ENCODE measurements at regions not wholly inside any gene's neighbourhood (a gene's known extent, or its start where the extent isn't known, plus 50 kb on each side); places are given as distances from the start of the nearest gene placed in this dataset.

- Histone ChIP-seq H3K9ac (ENCODE audit: low read length) (no peak overlapping the region), H3K4me1 (ENCODE audit: control insufficient read depth, insufficient read depth, low read depth, low read length) (peaks cover 2% of the 10 kb centered on the region), H4K91ac (ENCODE audit: low read length) (no peak overlapping the region), H3K79me1 (replicated peaks; ENCODE audit: low read length, poor library complexity, severe bottlenecking) (no peaks in the 10 kb centered on the region), H2AK5ac (ENCODE audit: low read length, severe bottlenecking) (no peak overlapping the region), H3K36me3 (ENCODE audit: control insufficient read depth in 1 of 2, insufficient read depth in 2 of 2, low read depth in 1 of 2, low read length in 2 of 2) (no peaks in the 10 kb centered on the region), H3K27me3 (ENCODE audit: control insufficient read depth in 1 of 2, insufficient read depth in 1 of 2, low read length in 2 of 2) (no peaks in the 10 kb centered on the region), H3K18ac (ENCODE audit: low read depth in 1 of 2, low read length in 2 of 2) (no peak overlapping the region), H3K23ac (ENCODE audit: low read length in 2 of 2) (no peak overlapping the region), H2BK15ac (ENCODE audit: low read depth, poor library complexity, severe bottlenecking) (no peak overlapping the region), H2AFZ (ENCODE audit: low read depth, low read length) (no peak overlapping the region), H3K9me3 (ENCODE audit: control insufficient read depth, low read length) (no peaks in the 10 kb centered on the region), H3K27ac (ENCODE audit: low read length, poor library complexity, severe bottlenecking) (no peak overlapping the region), H2BK12ac (ENCODE audit: low read length in 2 of 2) (no peak overlapping the region), H3K4me2 (ENCODE audit: low read length, poor library complexity, severe bottlenecking) (no peak overlapping the region), H3K14ac (ENCODE audit: low read length in 2 of 2) (no peak overlapping the region), H2BK5ac (ENCODE audit: low read depth, low read length, poor library complexity, severe bottlenecking) (no peak overlapping the region), H4K8ac (ENCODE audit: low read length) (no peak overlapping the region), H2BK120ac (ENCODE audit: low read depth, low read length) (no peak overlapping the region), H3K4me3 (ENCODE audit: insufficient read depth in 1 of 2, low read depth in 1 of 2, low read length in 2 of 2) (no peak overlapping the region), H3K4ac (ENCODE audit: low read depth in 1 of 2, low read length in 2 of 2) (no peak overlapping the region)
- WGBS, result 94% methylated on average over 2 of the region's 2 CpGs
- DNase-seq, result no peak
Measured at GRCh38 chr1:56334047-56334446, 245.3 kb downstream of the PLPP3 start.

- Histone ChIP-seq H3K4me3 (ENCODE audit: insufficient read depth in 1 of 2, low read depth in 1 of 2, low read length in 2 of 2) (no peak overlapping the region), H3K18ac (ENCODE audit: low read depth in 1 of 2, low read length in 2 of 2) (no peak overlapping the region), H3K27ac (ENCODE audit: low read length, poor library complexity, severe bottlenecking) (no peak overlapping the region), H3K9ac (ENCODE audit: low read length) (no peak overlapping the region), H2BK120ac (ENCODE audit: low read depth, low read length) (no peak overlapping the region), H3K79me1 (replicated peaks; ENCODE audit: low read length, poor library complexity, severe bottlenecking) (no peaks in the 10 kb centered on the region), H2BK15ac (ENCODE audit: low read depth, poor library complexity, severe bottlenecking) (no peak overlapping the region), H3K4me2 (ENCODE audit: low read length, poor library complexity, severe bottlenecking) (no peak overlapping the region), H3K23ac (ENCODE audit: low read length in 2 of 2) (no peak overlapping the region), H4K91ac (ENCODE audit: low read length) (no peak overlapping the region), H2BK12ac (ENCODE audit: low read length in 2 of 2) (no peak overlapping the region), H3K4me1 (ENCODE audit: control insufficient read depth, insufficient read depth, low read depth, low read length) (peaks cover 4% of the 10 kb centered on the region), H3K14ac (ENCODE audit: low read length in 2 of 2) (no peak overlapping the region), H3K4ac (ENCODE audit: low read depth in 1 of 2, low read length in 2 of 2) (no peak overlapping the region), H2AK5ac (ENCODE audit: low read length, severe bottlenecking) (no peak overlapping the region), H4K8ac (ENCODE audit: low read length) (no peak overlapping the region), H3K27me3 (ENCODE audit: control insufficient read depth in 1 of 2, insufficient read depth in 1 of 2, low read length in 2 of 2) (no peaks in the 10 kb centered on the region), H3K36me3 (ENCODE audit: control insufficient read depth in 1 of 2, insufficient read depth in 2 of 2, low read depth in 1 of 2, low read length in 2 of 2) (no peaks in the 10 kb centered on the region), H2AFZ (ENCODE audit: low read depth, low read length) (no peak overlapping the region), H3K9me3 (ENCODE audit: control insufficient read depth, low read length) (no peaks in the 10 kb centered on the region), H2BK5ac (ENCODE audit: low read depth, low read length, poor library complexity, severe bottlenecking) (no peak overlapping the region)
- WGBS, result 100% methylated on average over 2 of the region's 2 CpGs
- no peak for DNase-seq
Measured at GRCh38 chr1:56333461-56333860, 245.9 kb downstream of the PLPP3 start.

GRCh38 chr1:56331892-56332567 lies 247.3 kb downstream of the PLPP3 start:
- H4K91ac ChIP-seq (ENCODE audit: low read length), result no peak overlapping the region
- no peak overlapping the region for H2AK5ac ChIP-seq (ENCODE audit: low read length, severe bottlenecking)
- H3K79me1 ChIP-seq (replicated peaks; ENCODE audit: low read length, poor library complexity, severe bottlenecking), result no peaks in the 10 kb centered on the region
- peak overlapping the region in 1 of 2 experiments; percentile 88 for H2BK12ac ChIP-seq (ENCODE audit: low read length in 2 of 2)
- H3K4me1 ChIP-seq (ENCODE audit: control insufficient read depth, insufficient read depth, low read depth, low read length), result peaks cover 5% of the 10 kb centered on the region
- no peak overlapping the region for H2BK5ac ChIP-seq (ENCODE audit: low read depth, low read length, poor library complexity, severe bottlenecking)
- no peak overlapping the region for H3K4me3 ChIP-seq (ENCODE audit: insufficient read depth in 1 of 2, low read depth in 1 of 2, low read length in 2 of 2)
- H3K4ac ChIP-seq (ENCODE audit: low read depth in 1 of 2, low read length in 2 of 2), result peak overlapping the region in 1 of 2 experiments; percentile 62
- H3K14ac ChIP-seq (ENCODE audit: low read length in 2 of 2), result peak overlapping the region in 1 of 2 experiments; percentile 71
- no peaks in the 10 kb centered on the region for H3K27me3 ChIP-seq (ENCODE audit: control insufficient read depth in 1 of 2, insufficient read depth in 1 of 2, low read length in 2 of 2)
- H3K36me3 ChIP-seq (ENCODE audit: control insufficient read depth in 1 of 2, insufficient read depth in 2 of 2, low read depth in 1 of 2, low read length in 2 of 2), result no peaks in the 10 kb centered on the region
- H3K27ac ChIP-seq (ENCODE audit: low read length, poor library complexity, severe bottlenecking), result no peak overlapping the region
- H4K8ac ChIP-seq (ENCODE audit: low read length), result peak overlapping the region; percentile 7
- no peak overlapping the region for H2BK120ac ChIP-seq (ENCODE audit: low read depth, low read length)
- H3K18ac ChIP-seq (ENCODE audit: low read depth in 1 of 2, low read length in 2 of 2), result peak overlapping the region; percentile 28 to 66
- no peaks in the 10 kb centered on the region for H3K9me3 ChIP-seq (ENCODE audit: control insufficient read depth, low read length)
- H2BK15ac ChIP-seq (ENCODE audit: low read depth, poor library complexity, severe bottlenecking), result peak overlapping the region; percentile 57
- H2AFZ ChIP-seq (ENCODE audit: low read depth, low read length), result no peak overlapping the region
- peak; percentile 79 for DNase-seq
- no peak overlapping the region for H3K9ac ChIP-seq (ENCODE audit: low read length)
- no peak overlapping the region for H3K4me2 ChIP-seq (ENCODE audit: low read length, poor library complexity, severe bottlenecking)
- WGBS, result 25% methylated on average over 9 of the region's 12 CpGs
- no peak overlapping the region for H3K23ac ChIP-seq (ENCODE audit: low read length in 2 of 2)

GRCh38 chr1:56331207-56331891 lies 248.0 kb downstream of the PLPP3 start:
- Histone ChIP-seq H3K36me3 (ENCODE audit: control insufficient read depth in 1 of 2, insufficient read depth in 2 of 2, low read depth in 1 of 2, low read length in 2 of 2) (no peaks in the 10 kb centered on the region), H3K4me1 (ENCODE audit: control insufficient read depth, insufficient read depth, low read depth, low read length) (peaks cover 5% of the 10 kb centered on the region), H2BK15ac (ENCODE audit: low read depth, poor library complexity, severe bottlenecking) (no peak overlapping the region), H3K9me3 (ENCODE audit: control insufficient read depth, low read length) (no peaks in the 10 kb centered on the region), H2AK5ac (ENCODE audit: low read length, severe bottlenecking) (no peak overlapping the region), H3K9ac (ENCODE audit: low read length) (no peak overlapping the region), H4K8ac (ENCODE audit: low read length) (no peak overlapping the region), H2AFZ (ENCODE audit: low read depth, low read length) (no peak overlapping the region), H3K4ac (ENCODE audit: low read depth in 1 of 2, low read length in 2 of 2) (no peak overlapping the region), H2BK120ac (ENCODE audit: low read depth, low read length) (no peak overlapping the region), H3K27ac (ENCODE audit: low read length, poor library complexity, severe bottlenecking) (no peak overlapping the region), H2BK5ac (ENCODE audit: low read depth, low read length, poor library complexity, severe bottlenecking) (no peak overlapping the region), H3K79me1 (replicated peaks; ENCODE audit: low read length, poor library complexity, severe bottlenecking) (no peaks in the 10 kb centered on the region), H3K14ac (ENCODE audit: low read length in 2 of 2) (no peak overlapping the region), H3K27me3 (ENCODE audit: control insufficient read depth in 1 of 2, insufficient read depth in 1 of 2, low read length in 2 of 2) (no peaks in the 10 kb centered on the region), H2BK12ac (ENCODE audit: low read length in 2 of 2) (no peak overlapping the region), H3K4me3 (ENCODE audit: insufficient read depth in 1 of 2, low read depth in 1 of 2, low read length in 2 of 2) (no peak overlapping the region), H3K23ac (ENCODE audit: low read length in 2 of 2) (no peak overlapping the region), H3K18ac (ENCODE audit: low read depth in 1 of 2, low read length in 2 of 2) (no peak overlapping the region), H4K91ac (ENCODE audit: low read length) (no peak overlapping the region), H3K4me2 (ENCODE audit: low read length, poor library complexity, severe bottlenecking) (no peak overlapping the region)
- DNase-seq, result no peak
- WGBS, result 100% methylated on average over 1 of the region's 2 CpGs
